Kidney (tissue), 13 donors: ENCODE measurements at regions not wholly inside any gene's neighbourhood (a gene's known extent, or its start where the extent isn't known, plus 50 kb on each side); places are given as distances from the start of the nearest gene placed in this dataset.

ENCODE experiments used
- DNase-seq, 5 donors: peaks; one replicate each; pipeline ENCODE4 v3.0.0-alpha.2; 2013 to 2020
- FAIRE-seq: peaks from 2 replicates; lab custom pipeline; 2012; peaks lifted over from hg19 to GRCh38; lab: Jason Lieb, UNC
- H3K27ac ChIP-seq, 2 donors: one replicate each; pipeline ENCODE4 v1.7.0; 2013; ENCODE audit warnings: low read depth in 2 of 2, low read length in 2 of 2, inconsistent platforms in 1 of 2
- H3K27me3 ChIP-seq: one replicate; pipeline ENCODE4 v1.7.1; 2013; ENCODE audit warnings: low read length, inconsistent platforms; ENCODE audit not compliant: control insufficient read depth, insufficient read depth
- H3K36me3 ChIP-seq, 3 donors: one replicate each; pipeline versions ENCODE4 v1.7.0 to v1.7.1; 2013; ENCODE audit warnings: low read length in 3 of 3, control low read depth in 1 of 3, inconsistent platforms in 1 of 3; ENCODE audit not compliant: insufficient read depth in 3 of 3, control insufficient read depth in 2 of 3
- H3K4me1 ChIP-seq, 3 donors: one replicate each; pipeline versions ENCODE4 v1.7.0 to v1.7.1; 2013; ENCODE audit warnings: low read length in 3 of 3, inconsistent platforms in 1 of 3, low read depth in 1 of 3; ENCODE audit not compliant: control insufficient read depth in 2 of 3, insufficient read depth in 2 of 3
- H3K4me3 ChIP-seq, 3 donors: one replicate each; pipeline versions ENCODE4 v1.7.0 to v1.8.1; 2013; ENCODE audit warnings: low read length in 3 of 3, control low read depth in 1 of 3, inconsistent platforms in 1 of 3
- H3K9ac ChIP-seq, 3 donors: one replicate each; pipeline versions ENCODE4 v1.7.0 to v1.7.1; 2013; ENCODE audit warnings: low read length in 3 of 3, control low read depth in 1 of 3, inconsistent platforms in 1 of 3
- H3K9me3 ChIP-seq, 3 donors: one replicate each; pipeline versions ENCODE4 v1.7.0 to v1.7.1; 2013; ENCODE audit warnings: low read length in 3 of 3, control low read depth in 1 of 3, inconsistent platforms in 1 of 3; ENCODE audit not compliant: control insufficient read depth in 2 of 3, insufficient read depth in 1 of 3
- intact Hi-C: fragments of 100-400 bp; cut with DNase I; formaldehyde crosslinking; loops from one replicate; pipeline ENCODE4 v1.11.1; 2022
- TF ChIP-seq, protein P1 (sequence below): IDR thresholded peaks from 3 replicates; pipeline ENCODE4 v1.5.1; 2012; ENCODE audit warnings: mild to moderate bottlenecking, moderate library complexity, borderline replicate concordance; ENCODE audit not compliant: insufficient read depth; ENCODE audit errors: extremely low read depth
- donor health status: control.
- donor health status: control.
- donor health status: control.
- donor health status: control.
- donor health status: control.
- donor health status: DM: yes; HTN: yes; CAD: no.
- donor health status: Normal renal cell carcinoma (clear cell type).

GRCh38 chr18:61703508-61703907 is 189.3 kb downstream of the RNF152 start:
- Histone ChIP-seq H3K9ac (no peak overlapping the region), H3K4me1 (no peaks in the 10 kb centered on the region), H3K27me3 (no peaks in the 10 kb centered on the region), H3K27ac (no peak overlapping the region), H3K9me3 (no peaks in the 10 kb centered on the region), H3K36me3 (no peaks in the 10 kb centered on the region), H3K4me3 (no peak overlapping the region)
- TF ChIP-seq, protein P1, sequence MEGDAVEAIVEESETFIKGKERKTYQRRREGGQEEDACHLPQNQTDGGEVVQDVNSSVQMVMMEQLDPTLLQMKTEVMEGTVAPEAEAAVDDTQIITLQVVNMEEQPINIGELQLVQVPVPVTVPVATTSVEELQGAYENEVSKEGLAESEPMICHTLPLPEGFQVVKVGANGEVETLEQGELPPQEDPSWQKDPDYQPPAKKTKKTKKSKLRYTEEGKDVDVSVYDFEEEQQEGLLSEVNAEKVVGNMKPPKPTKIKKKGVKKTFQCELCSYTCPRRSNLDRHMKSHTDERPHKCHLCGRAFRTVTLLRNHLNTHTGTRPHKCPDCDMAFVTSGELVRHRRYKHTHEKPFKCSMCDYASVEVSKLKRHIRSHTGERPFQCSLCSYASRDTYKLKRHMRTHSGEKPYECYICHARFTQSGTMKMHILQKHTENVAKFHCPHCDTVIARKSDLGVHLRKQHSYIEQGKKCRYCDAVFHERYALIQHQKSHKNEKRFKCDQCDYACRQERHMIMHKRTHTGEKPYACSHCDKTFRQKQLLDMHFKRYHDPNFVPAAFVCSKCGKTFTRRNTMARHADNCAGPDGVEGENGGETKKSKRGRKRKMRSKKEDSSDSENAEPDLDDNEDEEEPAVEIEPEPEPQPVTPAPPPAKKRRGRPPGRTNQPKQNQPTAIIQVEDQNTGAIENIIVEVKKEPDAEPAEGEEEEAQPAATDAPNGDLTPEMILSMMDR: no peak
- DNase-seq: no peak
- FAIRE-seq: no peak
- intact Hi-C loops: no loop called here

GRCh38 chr18:61702007-61702406 is 190.8 kb downstream of the RNF152 start:
- FAIRE-seq (no peak), DNase-seq (no peak)
- H3K4me3 ChIP-seq: no peak overlapping the region
- H3K27ac ChIP-seq: no peak overlapping the region
- intact Hi-C loops: no loop called here
- TF ChIP-seq, protein P1: no peak
- no peaks in the 10 kb centered on the region for H3K36me3 ChIP-seq
- H3K4me1 ChIP-seq: no peaks in the 10 kb centered on the region
- H3K9me3 ChIP-seq: no peaks in the 10 kb centered on the region
- H3K9ac ChIP-seq: no peak overlapping the region
- H3K27me3 ChIP-seq: no peaks in the 10 kb centered on the region

GRCh38 chr18:61699397-61700110 is 193.3 kb downstream of the RNF152 start:
- Histone ChIP-seq H3K27me3 (no peaks in the 10 kb centered on the region), H3K27ac (no peak overlapping the region), H3K36me3 (no peaks in the 10 kb centered on the region), H3K9me3 (peaks cover 0 to 7% (median 0%) of the 10 kb centered on the region in 3 donors), H3K4me3 (no peak overlapping the region), H3K4me1 (no peaks in the 10 kb centered on the region), H3K9ac (no peak overlapping the region)
- intact Hi-C loops: no loop called here
- FAIRE-seq: no peak
- TF ChIP-seq, protein P1: no peak
- no peak for DNase-seq
